ENCODE measurements at regions not wholly inside any gene's neighbourhood (a gene's known extent, or its start where the extent isn't known, plus 50 kb on each side); places are given as distances from the start of the nearest gene placed in this dataset.

DNA sequence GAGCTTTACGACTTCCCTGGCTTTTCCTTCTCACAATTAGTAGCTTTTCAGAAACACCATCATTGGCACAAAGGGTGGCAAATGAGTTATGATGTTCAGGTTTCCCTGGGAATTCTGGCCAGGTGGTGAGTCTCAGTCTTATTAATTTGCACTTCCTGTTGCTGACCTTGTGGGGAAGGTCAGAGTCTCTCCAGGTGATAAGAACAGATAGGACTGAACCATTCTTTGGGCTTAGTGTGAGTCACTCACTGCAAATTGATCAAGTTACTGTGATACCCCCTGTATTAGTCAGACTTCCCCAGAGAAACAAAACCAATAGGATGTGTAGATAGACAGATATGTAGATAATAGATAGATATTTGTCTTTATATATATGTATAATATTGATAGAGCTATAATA, 53.8 kb upstream of the RANBP3L start:
- DNase-seq: no peak

DNA sequence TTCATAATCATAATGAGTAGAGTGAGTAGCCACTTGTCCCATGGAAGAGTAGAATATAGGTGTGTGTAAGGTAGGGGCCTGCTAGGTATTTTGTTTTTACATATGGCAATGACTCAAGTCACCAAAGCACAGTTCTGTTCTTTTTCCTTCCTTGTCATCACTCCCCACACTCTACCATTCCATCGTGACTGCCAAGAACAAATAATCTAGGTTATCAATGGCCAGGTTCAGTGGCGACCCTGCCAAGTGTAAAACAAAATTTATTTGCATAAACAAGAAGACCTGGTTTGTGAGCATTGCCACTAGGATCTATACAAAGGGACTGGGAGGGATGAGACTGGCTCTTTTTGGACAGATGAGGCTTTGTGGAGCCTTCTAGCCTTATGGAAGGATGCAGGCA, 55.2 kb upstream of the RANBP3L start:
- no peak for DNase-seq

- DNase-seq: no peak
Measured at GRCh38 chr5:36357391-36357975, 55.8 kb upstream of the RANBP3L start.

DNA sequence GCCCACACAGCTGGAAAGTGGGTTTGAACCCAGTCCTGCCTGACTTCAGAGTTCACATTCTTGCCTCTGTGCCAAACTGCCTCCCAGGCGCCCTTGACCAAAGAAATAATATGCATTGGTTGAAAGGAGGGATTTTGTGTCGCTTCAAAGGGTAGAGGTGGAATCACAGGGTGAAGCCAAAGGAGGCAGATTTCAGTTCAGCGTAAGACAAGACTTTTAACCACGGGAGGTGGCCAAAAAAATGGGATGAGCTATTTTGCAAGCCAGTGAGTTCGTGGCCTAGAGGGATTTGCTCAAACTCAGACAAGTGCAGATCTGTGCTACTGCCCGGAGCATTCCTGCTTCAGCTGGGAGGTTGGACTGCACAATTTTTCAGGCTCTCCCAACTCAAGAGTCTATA, 57.6 kb upstream of the RANBP3L start:
- DNase-seq: no peak

DNA sequence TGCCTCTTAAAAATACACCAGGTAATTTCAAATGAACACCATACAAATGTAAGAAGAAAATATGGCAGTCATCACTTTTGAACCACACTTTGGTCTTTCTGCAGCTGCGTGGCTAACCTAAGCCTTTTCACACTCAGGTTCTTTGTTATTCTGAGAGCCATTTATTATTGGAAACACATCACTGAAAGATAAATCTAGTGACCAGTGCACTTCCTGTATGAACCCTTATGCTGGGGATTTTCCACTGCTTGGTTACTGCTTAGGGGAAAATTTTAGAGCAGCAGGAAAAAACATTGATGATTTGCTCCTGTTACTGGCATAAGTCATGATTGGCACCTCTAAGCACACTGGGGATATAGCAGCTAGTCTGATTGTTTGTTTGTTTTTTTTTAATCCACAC, 58.6 kb upstream of the RANBP3L start:
- DNase-seq: no peak

DNA sequence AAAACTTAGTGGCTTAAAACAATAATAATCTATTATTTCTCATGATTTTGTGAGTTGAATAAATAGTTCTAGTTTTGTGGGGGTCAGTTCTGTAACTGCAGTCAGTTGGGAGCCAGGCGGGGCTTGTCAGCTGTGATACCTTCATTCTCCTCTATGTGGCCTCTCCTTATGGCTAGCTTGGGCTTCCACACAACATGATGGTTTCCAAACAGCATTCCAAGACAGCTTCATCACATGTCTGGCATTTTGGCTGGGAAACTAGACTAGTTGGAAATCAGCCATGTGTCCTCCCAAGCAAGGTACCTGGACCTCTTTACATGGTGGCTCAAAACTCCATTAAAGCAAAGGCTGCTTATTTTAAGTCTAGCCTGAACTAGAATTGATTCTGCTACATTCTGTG, 61.4 kb upstream of the RANBP3L start:
- DNase-seq: no peak

- DNase-seq: no peak
Measured at GRCh38 chr5:36363744-36364143, 62.0 kb upstream of the RANBP3L start.

GRCh38 chr5:36364473-36364872, 62.8 kb upstream of the RANBP3L start:
- no peak for DNase-seq

GRCh38 chr5:36365896-36366295, 64.2 kb upstream of the RANBP3L start:
- DNase-seq: no peak

GRCh38 chr5:36366883-36367282, 65.2 kb upstream of the RANBP3L start:
- no peak for DNase-seq

GRCh38 chr5:36367524-36367923, 65.8 kb upstream of the RANBP3L start:
- DNase-seq: no peak

- DNase-seq: no peak
Measured at GRCh38 chr5:36369219-36369690, 67.6 kb upstream of the RANBP3L start.

DNA sequence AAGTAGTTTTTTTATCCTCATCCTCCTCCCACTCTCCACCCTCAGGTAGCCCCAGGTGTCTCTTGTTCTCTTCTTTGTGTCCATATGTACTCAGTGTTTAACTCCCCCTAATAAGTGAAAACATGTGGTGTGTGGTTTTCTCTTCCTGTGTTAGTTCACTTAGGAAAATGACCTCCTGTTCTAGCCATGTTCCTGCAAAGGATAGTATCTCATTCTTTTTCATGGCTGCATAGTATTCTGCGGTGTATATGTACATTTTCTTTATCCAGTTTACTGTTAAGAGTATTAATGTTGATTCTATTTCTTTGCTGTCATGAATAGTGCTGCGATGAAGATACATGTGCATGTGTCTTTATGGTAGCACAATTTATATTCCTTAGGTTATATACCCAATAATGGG, 68.4 kb upstream of the RANBP3L start:
- no peak for DNase-seq

DNA sequence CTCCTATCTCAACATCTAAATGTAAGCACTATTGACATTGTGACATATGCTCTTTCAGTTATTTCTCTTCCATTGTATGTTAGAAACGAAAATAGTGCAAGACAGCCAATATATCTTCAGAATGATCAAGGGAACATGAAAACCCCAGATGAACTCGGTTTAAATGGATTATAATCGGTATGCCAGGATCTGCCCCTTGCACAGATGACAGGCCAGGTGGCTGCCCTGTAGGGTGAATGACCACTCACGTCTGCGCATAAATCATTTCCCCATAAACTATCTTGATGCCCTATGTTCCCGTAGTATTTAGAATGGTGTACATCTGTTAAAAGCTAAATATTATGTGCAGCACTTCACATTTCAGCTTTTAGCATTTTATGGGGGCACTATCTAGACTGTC, 69.7 kb upstream of the RANBP3L start:
- DNase-seq: no peak

- DNase-seq: no peak
Measured at GRCh38 chr5:36373527-36374086, 71.9 kb upstream of the RANBP3L start.

- no peak for DNase-seq
Measured at GRCh38 chr5:36374266-36374862, 72.7 kb upstream of the RANBP3L start.

- DNase-seq: no peak
Measured at GRCh38 chr5:36377192-36377591, 75.5 kb upstream of the RANBP3L start.

- no peak for DNase-seq
Measured at GRCh38 chr5:36378551-36378950, 76.8 kb upstream of the RANBP3L start.

DNA sequence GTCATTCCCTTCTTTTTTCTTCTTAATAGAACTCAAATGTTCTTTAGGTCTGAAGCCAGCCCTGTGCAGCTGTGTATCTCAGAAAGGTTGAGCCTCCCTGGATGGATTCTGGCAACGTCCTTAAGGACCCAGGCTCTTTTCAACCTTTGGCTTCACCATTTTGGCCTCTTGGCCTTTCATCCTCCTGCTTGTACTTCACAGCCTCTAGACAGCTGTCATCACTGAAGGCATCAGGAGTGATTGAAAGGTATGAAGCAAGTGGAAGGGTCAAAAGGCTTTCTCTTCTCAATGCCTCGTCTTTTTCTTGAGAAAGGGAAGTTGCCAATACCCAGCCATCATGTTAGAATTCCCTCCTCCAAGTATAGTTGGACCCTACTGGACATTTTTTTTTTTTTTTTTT, 81.2 kb upstream of the RANBP3L start:
- DNase-seq: no peak

GRCh38 chr5:36383942-36384341, 82.2 kb upstream of the RANBP3L start:
- DNase-seq: no peak

- DNase-seq: no peak
Measured at GRCh38 chr5:36384845-36385244, 83.1 kb upstream of the RANBP3L start.

DNA sequence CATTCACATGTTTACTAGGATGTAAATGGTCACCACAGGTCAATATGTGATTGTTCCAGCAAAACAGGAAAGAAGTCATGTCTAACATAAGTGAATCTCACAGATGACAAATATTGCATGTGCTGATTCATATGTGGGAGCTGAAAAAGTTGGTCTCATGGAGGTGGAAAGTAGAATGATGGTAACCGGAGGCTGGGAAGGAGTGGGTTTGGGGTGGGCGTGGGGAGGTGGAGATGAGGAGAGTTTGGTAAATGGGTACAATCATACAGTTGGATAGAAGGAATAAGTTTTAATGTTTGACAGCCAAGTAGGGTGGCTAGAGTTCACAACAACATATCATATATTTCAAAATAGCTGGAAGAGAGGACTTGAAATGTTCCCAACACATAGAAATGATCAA, 83.8 kb upstream of the RANBP3L start:
- no peak for DNase-seq

- no peak for DNase-seq
Measured at GRCh38 chr5:36388288-36388687, 86.6 kb upstream of the RANBP3L start.

- no peak for DNase-seq
Measured at GRCh38 chr5:36389245-36389644, 87.5 kb upstream of the RANBP3L start.

GRCh38 chr5:36390640-36391039, 88.9 kb upstream of the RANBP3L start:
- no peak for DNase-seq

All from stimulated activated CD4-positive, alpha-beta T cell treated with anti-CD3 and anti-CD28 coated beads, Interleukin-4, amount 100 ng/mL, for 1 hour (primary cell).